Panc1 (cell line): ENCODE measurements at regions not wholly inside any gene's neighbourhood (a gene's known extent, or its start where the extent isn't known, plus 50 kb on each side); places are given as distances from the start of the nearest gene placed in this dataset.

ENCODE experiments used
- ATAC-seq: fragments of 200-7000 bp; cut with Tn5 transposase; 2 replicates; pipeline ENCODE4 v1.9.1; 2020; ENCODE audit warnings: mild to moderate bottlenecking, moderate library complexity
- BruUV-seq: library from RNA; stranded (reverse); fragments of 400-500 nt; replicated peaks from 2 replicates; lab custom pipeline; 2021; lab: Mats Ljungman, UMichigan
- CTCF ChIA-PET: fragments of 300-600 bp; sonication (Branson Sonifier 250); formaldehyde crosslinking; loops from one replicate; lab custom pipeline; 2022; ENCODE audit warnings: antibody characterized with exemption; lab: Charles Lee
- POLR2A ChIA-PET: fragments of 300-600 bp; sonication (Branson Sonifier 250); formaldehyde crosslinking; loops from one replicate; lab custom pipeline; 2022; ENCODE audit warnings: antibody characterized with exemption; lab: Charles Lee
- DNase-seq: peaks from one replicate; pipeline ENCODE4 v3.0.0-alpha.2; 2010; ENCODE audit warnings: low read depth, low spot score
- H3K27ac ChIP-seq: 2 replicates; pipeline ENCODE4 v1.5.1; 2011; ENCODE audit warnings: mild to moderate bottlenecking, low read length, inconsistent platforms
- H3K27me3 ChIP-seq: fragments of 200-500 bp; sonication (Bioruptor generic); 2 replicates; pipeline ENCODE4 v1.6.0; 2014; ENCODE audit warnings: low read length, inconsistent platforms; ENCODE audit not compliant: control insufficient read depth, insufficient read depth
- H3K36me3 ChIP-seq: fragments of 200-500 bp; sonication (Bioruptor generic); 2 replicates; pipeline ENCODE4 v1.5.1; 2014; ENCODE audit warnings: inconsistent platforms, mild to moderate bottlenecking, low read length, moderate library complexity; ENCODE audit not compliant: control insufficient read depth, insufficient read depth
- H3K4me1 ChIP-seq: 2 replicates; pipeline ENCODE4 v1.5.1; 2011; ENCODE audit warnings: inconsistent platforms, mild to moderate bottlenecking, low read length, moderate library complexity; ENCODE audit not compliant: control insufficient read depth, insufficient read depth
- H3K4me3 ChIP-seq, 2 experiments: 2 replicates each; pipeline ENCODE4 v1.5.1; 2011 to 2012; ENCODE audit warnings: low read depth in 2 of 2, low read length in 2 of 2, mild to moderate bottlenecking in 2 of 2, inconsistent platforms in 1 of 2, moderate library complexity in 1 of 2
- H3K9me3 ChIP-seq: fragments of 200-500 bp; sonication (Bioruptor generic); 2 replicates; pipeline ENCODE4 v1.5.1; 2014; ENCODE audit warnings: low read depth, mild to moderate bottlenecking, inconsistent platforms, low read length, moderate library complexity; ENCODE audit not compliant: control insufficient read depth, insufficient read depth
- CTCF ChIP-seq: fragments of 450-650 bp; IDR thresholded peaks from 2 replicates; pipeline ENCODE4 v1.5.1; 2017; ENCODE audit warnings: mild to moderate bottlenecking
- POLR2AphosphoS5 ChIP-seq: IDR thresholded peaks from 2 replicates; pipeline ENCODE4 v1.6.1; 2012; ENCODE audit warnings: mild to moderate bottlenecking, low read depth, low read length, moderate library complexity
- SIN3A ChIP-seq: IDR thresholded peaks from 2 replicates; pipeline ENCODE4 v1.6.1; 2012; ENCODE audit warnings: low read depth, mild to moderate bottlenecking, low read length, moderate library complexity, borderline replicate concordance; ENCODE audit not compliant: insufficient read depth
- TCF7L2 ChIP-seq: IDR thresholded peaks from 2 replicates; pipeline ENCODE4 v1.6.1; 2011; ENCODE audit warnings: mild to moderate bottlenecking, low read depth, low read length, inconsistent platforms
- in situ Hi-C: cut with HindIII; loops from 2 replicates; pipeline ENCODE4 v1.10.0; 2016; ENCODE audit warnings: low sequenced_read_pairs, low pct_unique_long_range_greater_than_20kb
- intact Hi-C: fragments of 100-400 bp; cut with micrococcal nuclease; formaldehyde crosslinking; loops from one replicate; pipeline ENCODE4 v1.10.0; 2022; ENCODE audit not compliant: unreplicated experiment
- TF ChIP-seq, protein P1 (sequence below), 2 experiments: IDR thresholded peaks; 2 replicates each; pipeline ENCODE4 v1.6.1; 2011 to 2012; ENCODE audit warnings: low read depth in 2 of 2, control low read depth in 1 of 2, low read length in 1 of 2, mild to moderate bottlenecking in 1 of 2, moderate library complexity in 1 of 2; ENCODE audit not compliant: insufficient read depth in 1 of 2

DNA sequence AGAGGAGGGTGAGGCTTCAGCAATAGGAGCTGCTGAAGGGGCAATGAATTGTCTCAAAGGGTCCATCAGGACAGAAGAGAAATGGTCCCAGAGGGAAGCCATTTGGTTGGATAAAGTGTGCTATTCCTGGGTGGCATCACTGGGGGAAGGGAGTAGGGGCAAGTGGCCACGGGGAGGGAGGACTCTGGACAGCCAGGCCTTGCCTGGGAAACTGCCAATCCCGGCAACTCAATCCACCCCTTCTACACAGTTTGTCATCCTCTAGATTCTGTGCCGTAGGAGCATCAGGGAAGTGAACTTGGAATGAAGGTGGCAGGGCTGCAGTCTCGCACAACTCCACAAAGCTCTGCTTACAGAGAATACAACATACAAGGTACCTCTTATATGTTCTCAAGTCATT lies 59.5 kb upstream of the RIPOR2 start:
- ATAC-seq (no peak), DNase-seq (no peak)
- intact Hi-C loops (no loop called here), in situ Hi-C loops (no loop called here)
- Histone ChIP-seq H3K27me3 (no peaks in the 10 kb centered on the region), H3K9me3 (no peaks in the 10 kb centered on the region), H3K4me3 (no peak overlapping the region), H3K4me1 (no peaks in the 10 kb centered on the region), H3K27ac (no peak overlapping the region), H3K36me3 (no peaks in the 10 kb centered on the region)
- TF ChIP-seq CTCF (no peak), TCF7L2 (no peak), POLR2AphosphoS5 (no peak), SIN3A (no peak)
- TF ChIP-seq, protein P1, sequence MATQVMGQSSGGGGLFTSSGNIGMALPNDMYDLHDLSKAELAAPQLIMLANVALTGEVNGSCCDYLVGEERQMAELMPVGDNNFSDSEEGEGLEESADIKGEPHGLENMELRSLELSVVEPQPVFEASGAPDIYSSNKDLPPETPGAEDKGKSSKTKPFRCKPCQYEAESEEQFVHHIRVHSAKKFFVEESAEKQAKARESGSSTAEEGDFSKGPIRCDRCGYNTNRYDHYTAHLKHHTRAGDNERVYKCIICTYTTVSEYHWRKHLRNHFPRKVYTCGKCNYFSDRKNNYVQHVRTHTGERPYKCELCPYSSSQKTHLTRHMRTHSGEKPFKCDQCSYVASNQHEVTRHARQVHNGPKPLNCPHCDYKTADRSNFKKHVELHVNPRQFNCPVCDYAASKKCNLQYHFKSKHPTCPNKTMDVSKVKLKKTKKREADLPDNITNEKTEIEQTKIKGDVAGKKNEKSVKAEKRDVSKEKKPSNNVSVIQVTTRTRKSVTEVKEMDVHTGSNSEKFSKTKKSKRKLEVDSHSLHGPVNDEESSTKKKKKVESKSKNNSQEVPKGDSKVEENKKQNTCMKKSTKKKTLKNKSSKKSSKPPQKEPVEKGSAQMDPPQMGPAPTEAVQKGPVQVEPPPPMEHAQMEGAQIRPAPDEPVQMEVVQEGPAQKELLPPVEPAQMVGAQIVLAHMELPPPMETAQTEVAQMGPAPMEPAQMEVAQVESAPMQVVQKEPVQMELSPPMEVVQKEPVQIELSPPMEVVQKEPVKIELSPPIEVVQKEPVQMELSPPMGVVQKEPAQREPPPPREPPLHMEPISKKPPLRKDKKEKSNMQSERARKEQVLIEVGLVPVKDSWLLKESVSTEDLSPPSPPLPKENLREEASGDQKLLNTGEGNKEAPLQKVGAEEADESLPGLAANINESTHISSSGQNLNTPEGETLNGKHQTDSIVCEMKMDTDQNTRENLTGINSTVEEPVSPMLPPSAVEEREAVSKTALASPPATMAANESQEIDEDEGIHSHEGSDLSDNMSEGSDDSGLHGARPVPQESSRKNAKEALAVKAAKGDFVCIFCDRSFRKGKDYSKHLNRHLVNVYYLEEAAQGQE (IDR thresholded peaks at IDR 0.05; ENCODE audit: insufficient read depth in 1 of 2, low read depth in 2 of 2, low read length in 1 of 2) = no peak
- no TSS peak for BruUV-seq
- ChIA-PET POLR2A (no interaction called here), CTCF (no interaction called here)

- TF ChIP-seq POLR2AphosphoS5 = no peak
- Histone ChIP-seq H3K36me3 (no peaks in the 10 kb centered on the region), H3K4me3 (no peak overlapping the region), H3K9me3 (no peaks in the 10 kb centered on the region), H3K27me3 (no peaks in the 10 kb centered on the region), H3K27ac (no peak overlapping the region), H3K4me1 (no peaks in the 10 kb centered on the region)
- POLR2A ChIA-PET = no interaction called here
- CTCF ChIA-PET = no interaction called here
- DNase-seq (no peak), ATAC-seq (no peak)
- no TSS peak for BruUV-seq
- intact Hi-C loops = no loop called here
- in situ Hi-C loops = no loop called here
Measured at GRCh38 chr6:24996269-24996836, 60.6 kb upstream of the RIPOR2 start.

- BruUV-seq = no TSS peak
- H3K4me1 ChIP-seq = no peaks in the 10 kb centered on the region
- H3K36me3 ChIP-seq = no peaks in the 10 kb centered on the region
- intact Hi-C loops (no loop called here), in situ Hi-C loops (no loop called here)
- H3K27ac ChIP-seq = no peak overlapping the region
- ChIA-PET CTCF (no interaction called here), POLR2A (no interaction called here)
- TF ChIP-seq SIN3A = no peak
- no peak for TF ChIP-seq TCF7L2
- TF ChIP-seq, protein P1 (IDR thresholded peaks at IDR 0.05; ENCODE audit: insufficient read depth in 1 of 2, low read depth in 2 of 2, low read length in 1 of 2) = no peak
- no peak for TF ChIP-seq CTCF
- TF ChIP-seq POLR2AphosphoS5 = no peak
- ATAC-seq (no peak), DNase-seq (no peak)
- no peaks in the 10 kb centered on the region for H3K27me3 ChIP-seq
- no peak overlapping the region for H3K4me3 ChIP-seq
- no peaks in the 10 kb centered on the region for H3K9me3 ChIP-seq
Measured at GRCh38 chr6:24997231-24997630, 61.5 kb upstream of the RIPOR2 start.
